ENCODE measurements at regions not wholly inside any gene's neighbourhood (a gene's known extent, or its start where the extent isn't known, plus 50 kb on each side); places are given as distances from the start of the nearest gene placed in this dataset.
A peak's percentile ranks its signal among the peaks of the same experiment; 100 is the strongest.

- TF ChIP-seq CTCF (conservative IDR thresholded peaks at IDR 0.05; ENCODE audit: low read depth, low read length), result no peak
- no peak overlapping the region for H3K4me3 ChIP-seq (ENCODE audit: low read length)
- DNase-seq (ENCODE audit: low read depth), result no peak
These were observed 114.4 kb upstream of the NEBL start for GRCh38 chr10:21011433-21012018.

GRCh38 chr10:21010615-21011014 is 113.5 kb upstream of the NEBL start:
- DNase-seq (ENCODE audit: low read depth), result no peak
- no peak for TF ChIP-seq CTCF (conservative IDR thresholded peaks at IDR 0.05; ENCODE audit: low read depth, low read length)
- H3K4me3 ChIP-seq (ENCODE audit: low read length), result no peak overlapping the region

- H3K4me3 ChIP-seq (ENCODE audit: low read length), result no peak overlapping the region
- TF ChIP-seq CTCF (conservative IDR thresholded peaks at IDR 0.05; ENCODE audit: low read depth, low read length), result no peak
- no peak for DNase-seq (ENCODE audit: low read depth)
These were observed 106.2 kb upstream of the NEBL start for GRCh38 chr10:21003240-21003822.

GRCh38 chr10:21002091-21002878 is 105.2 kb upstream of the NEBL start:
- DNase-seq (ENCODE audit: low read depth), result peak; percentile 47
- H3K4me3 ChIP-seq (ENCODE audit: low read length), result no peak overlapping the region
- no peak for TF ChIP-seq CTCF (conservative IDR thresholded peaks at IDR 0.05; ENCODE audit: low read depth, low read length)

GRCh38 chr10:20999699-21000098 is 102.6 kb upstream of the NEBL start:
- no peak for TF ChIP-seq CTCF (conservative IDR thresholded peaks at IDR 0.05; ENCODE audit: low read depth, low read length)
- DNase-seq (ENCODE audit: low read depth), result no peak
- H3K4me3 ChIP-seq (ENCODE audit: low read length), result no peak overlapping the region

- DNase-seq (ENCODE audit: low read depth), result no peak
- TF ChIP-seq CTCF (conservative IDR thresholded peaks at IDR 0.05; ENCODE audit: low read depth, low read length), result no peak
- no peak overlapping the region for H3K4me3 ChIP-seq (ENCODE audit: low read length)
These were observed 100.9 kb upstream of the NEBL start for GRCh38 chr10:20998036-20998435.

Data from retinal pigment epithelial cell (primary cell).